ENCODE measurements at regions not wholly inside any gene's neighbourhood (a gene's known extent, or its start where the extent isn't known, plus 50 kb on each side); places are given as distances from the start of the nearest gene placed in this dataset.
A peak's percentile ranks its signal among the peaks of the same experiment; 100 is the strongest.

DNA sequence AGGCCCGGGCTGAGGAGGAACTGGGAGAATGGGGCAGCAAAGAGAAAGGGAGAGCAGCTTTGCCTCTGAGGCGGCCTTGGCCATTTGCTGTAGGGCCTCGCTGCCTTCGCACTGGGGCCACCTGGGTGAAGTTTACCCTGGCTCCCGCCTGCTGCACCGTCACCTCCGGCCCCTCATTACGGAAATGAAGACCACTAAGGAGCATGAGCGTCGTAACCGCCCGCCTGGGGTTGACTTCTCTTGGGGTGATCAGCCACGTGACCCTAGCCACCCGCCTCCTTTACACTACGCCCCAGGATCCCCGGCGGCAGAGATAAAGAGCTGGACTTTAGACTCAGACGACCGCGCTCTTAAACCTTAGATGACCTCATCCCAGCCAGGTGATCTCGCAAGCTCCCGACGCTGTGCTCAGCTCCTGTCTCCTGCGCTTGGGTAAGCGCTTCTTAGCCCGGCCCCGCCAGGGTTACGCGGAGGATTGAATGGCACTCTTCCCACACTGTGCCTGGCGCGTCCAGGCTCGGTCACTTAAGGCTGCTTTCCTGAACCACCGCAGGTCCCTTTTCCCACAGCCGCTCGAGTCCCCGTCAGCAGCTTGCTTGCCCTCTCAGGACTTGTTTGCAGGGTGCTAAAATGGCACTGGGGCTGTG, 107.9 kb upstream of the LARP1 start (continued):
- TF ChIP-seq, protein P1, sequence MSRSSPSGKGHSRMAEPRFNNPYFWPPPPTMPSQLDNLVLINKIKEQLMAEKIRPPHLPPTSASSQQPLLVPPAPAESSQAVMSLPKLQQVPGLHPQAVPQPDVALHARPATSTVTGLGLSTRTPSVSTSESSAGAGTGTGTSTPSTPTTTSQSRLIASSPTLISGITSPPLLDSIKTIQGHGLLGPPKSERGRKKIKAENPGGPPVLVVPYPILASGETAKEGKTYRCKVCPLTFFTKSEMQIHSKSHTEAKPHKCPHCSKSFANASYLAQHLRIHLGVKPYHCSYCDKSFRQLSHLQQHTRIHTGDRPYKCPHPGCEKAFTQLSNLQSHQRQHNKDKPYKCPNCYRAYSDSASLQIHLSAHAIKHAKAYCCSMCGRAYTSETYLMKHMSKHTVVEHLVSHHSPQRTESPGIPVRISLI (CRISPR knock-in tag; IDR thresholded peaks at IDR 0.05; ENCODE audit: borderline replicate concordance) = peak; percentile 70; the same call in 1 of the 2 replicates
- TF ChIP-seq, protein P2, sequence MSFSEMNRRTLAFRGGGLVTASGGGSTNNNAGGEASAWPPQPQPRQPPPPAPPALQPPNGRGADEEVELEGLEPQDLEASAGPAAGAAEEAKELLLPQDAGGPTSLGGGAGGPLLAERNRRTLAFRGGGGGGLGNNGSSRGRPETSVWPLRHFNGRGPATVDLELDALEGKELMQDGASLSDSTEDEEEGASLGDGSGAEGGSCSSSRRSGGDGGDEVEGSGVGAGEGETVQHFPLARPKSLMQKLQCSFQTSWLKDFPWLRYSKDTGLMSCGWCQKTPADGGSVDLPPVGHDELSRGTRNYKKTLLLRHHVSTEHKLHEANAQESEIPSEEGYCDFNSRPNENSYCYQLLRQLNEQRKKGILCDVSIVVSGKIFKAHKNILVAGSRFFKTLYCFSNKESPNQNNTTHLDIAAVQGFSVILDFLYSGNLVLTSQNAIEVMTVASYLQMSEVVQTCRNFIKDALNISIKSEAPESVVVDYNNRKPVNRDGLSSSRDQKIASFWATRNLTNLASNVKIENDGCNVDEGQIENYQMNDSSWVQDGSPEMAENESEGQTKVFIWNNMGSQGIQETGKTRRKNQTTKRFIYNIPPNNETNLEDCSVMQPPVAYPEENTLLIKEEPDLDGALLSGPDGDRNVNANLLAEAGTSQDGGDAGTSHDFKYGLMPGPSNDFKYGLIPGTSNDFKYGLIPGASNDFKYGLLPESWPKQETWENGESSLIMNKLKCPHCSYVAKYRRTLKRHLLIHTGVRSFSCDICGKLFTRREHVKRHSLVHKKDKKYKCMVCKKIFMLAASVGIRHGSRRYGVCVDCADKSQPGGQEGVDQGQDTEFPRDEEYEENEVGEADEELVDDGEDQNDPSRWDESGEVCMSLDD (CRISPR knock-in tag; IDR thresholded peaks at IDR 0.05; ENCODE audit: borderline replicate concordance) = peak; percentile 97; the same call in 1 of the 2 replicates
- TF ChIP-seq ZNF558 (CRISPR knock-in tag; IDR thresholded peaks at IDR 0.05; ENCODE audit: borderline replicate concordance) (0 out of 2 replicates have a peak, but pooled peaks have one; percentile 64), PCBP2 (optimal IDR thresholded peaks at IDR 0.05; ENCODE audit: low read depth, low read length, poor library complexity, severe bottlenecking) (no peak), FOSL2 (CRISPR knock-in tag; IDR thresholded peaks at IDR 0.05) (peak; percentile 75), ZNF260 (CRISPR knock-in tag; IDR thresholded peaks at IDR 0.05; ENCODE audit: borderline replicate concordance, low read depth) (no peak), RBFOX2 (IDR thresholded peaks at IDR 0.05; ENCODE audit: low read depth, low read length) (peak; percentile 46; the same call in 1 of the 2 replicates), TCF7 (IDR thresholded peaks at IDR 0.05; ENCODE audit: low read depth) (peak; percentile 86), NFIB (CRISPR knock-in tag; IDR thresholded peaks at IDR 0.05; ENCODE audit: borderline replicate concordance) (0 out of 2 replicates have a peak, but pooled peaks have one; percentile 18)
- TF ChIP-seq, protein P3, sequence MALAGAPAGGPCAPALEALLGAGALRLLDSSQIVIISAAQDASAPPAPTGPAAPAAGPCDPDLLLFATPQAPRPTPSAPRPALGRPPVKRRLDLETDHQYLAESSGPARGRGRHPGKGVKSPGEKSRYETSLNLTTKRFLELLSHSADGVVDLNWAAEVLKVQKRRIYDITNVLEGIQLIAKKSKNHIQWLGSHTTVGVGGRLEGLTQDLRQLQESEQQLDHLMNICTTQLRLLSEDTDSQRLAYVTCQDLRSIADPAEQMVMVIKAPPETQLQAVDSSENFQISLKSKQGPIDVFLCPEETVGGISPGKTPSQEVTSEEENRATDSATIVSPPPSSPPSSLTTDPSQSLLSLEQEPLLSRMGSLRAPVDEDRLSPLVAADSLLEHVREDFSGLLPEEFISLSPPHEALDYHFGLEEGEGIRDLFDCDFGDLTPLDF (CRISPR knock-in tag; IDR thresholded peaks at IDR 0.05) = peak; percentile 50
- TF ChIP-seq, protein P4, sequence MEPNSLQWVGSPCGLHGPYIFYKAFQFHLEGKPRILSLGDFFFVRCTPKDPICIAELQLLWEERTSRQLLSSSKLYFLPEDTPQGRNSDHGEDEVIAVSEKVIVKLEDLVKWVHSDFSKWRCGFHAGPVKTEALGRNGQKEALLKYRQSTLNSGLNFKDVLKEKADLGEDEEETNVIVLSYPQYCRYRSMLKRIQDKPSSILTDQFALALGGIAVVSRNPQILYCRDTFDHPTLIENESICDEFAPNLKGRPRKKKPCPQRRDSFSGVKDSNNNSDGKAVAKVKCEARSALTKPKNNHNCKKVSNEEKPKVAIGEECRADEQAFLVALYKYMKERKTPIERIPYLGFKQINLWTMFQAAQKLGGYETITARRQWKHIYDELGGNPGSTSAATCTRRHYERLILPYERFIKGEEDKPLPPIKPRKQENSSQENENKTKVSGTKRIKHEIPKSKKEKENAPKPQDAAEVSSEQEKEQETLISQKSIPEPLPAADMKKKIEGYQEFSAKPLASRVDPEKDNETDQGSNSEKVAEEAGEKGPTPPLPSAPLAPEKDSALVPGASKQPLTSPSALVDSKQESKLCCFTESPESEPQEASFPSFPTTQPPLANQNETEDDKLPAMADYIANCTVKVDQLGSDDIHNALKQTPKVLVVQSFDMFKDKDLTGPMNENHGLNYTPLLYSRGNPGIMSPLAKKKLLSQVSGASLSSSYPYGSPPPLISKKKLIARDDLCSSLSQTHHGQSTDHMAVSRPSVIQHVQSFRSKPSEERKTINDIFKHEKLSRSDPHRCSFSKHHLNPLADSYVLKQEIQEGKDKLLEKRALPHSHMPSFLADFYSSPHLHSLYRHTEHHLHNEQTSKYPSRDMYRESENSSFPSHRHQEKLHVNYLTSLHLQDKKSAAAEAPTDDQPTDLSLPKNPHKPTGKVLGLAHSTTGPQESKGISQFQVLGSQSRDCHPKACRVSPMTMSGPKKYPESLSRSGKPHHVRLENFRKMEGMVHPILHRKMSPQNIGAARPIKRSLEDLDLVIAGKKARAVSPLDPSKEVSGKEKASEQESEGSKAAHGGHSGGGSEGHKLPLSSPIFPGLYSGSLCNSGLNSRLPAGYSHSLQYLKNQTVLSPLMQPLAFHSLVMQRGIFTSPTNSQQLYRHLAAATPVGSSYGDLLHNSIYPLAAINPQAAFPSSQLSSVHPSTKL (CRISPR knock-in tag; IDR thresholded peaks at IDR 0.05) = peak; percentile 80
- TF ChIP-seq, protein P5, sequence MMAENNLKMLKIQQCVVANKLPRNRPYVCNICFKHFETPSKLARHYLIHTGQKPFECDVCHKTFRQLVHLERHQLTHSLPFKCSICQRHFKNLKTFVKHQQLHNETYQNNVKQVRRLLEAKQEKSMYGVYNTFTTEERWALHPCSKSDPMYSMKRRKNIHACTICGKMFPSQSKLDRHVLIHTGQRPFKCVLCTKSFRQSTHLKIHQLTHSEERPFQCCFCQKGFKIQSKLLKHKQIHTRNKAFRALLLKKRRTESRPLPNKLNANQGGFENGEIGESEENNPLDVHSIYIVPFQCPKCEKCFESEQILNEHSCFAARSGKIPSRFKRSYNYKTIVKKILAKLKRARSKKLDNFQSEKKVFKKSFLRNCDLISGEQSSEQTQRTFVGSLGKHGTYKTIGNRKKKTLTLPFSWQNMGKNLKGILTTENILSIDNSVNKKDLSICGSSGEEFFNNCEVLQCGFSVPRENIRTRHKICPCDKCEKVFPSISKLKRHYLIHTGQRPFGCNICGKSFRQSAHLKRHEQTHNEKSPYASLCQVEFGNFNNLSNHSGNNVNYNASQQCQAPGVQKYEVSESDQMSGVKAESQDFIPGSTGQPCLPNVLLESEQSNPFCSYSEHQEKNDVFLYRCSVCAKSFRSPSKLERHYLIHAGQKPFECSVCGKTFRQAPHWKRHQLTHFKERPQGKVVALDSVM (CRISPR knock-in tag; IDR thresholded peaks at IDR 0.05) = peak; percentile 44; the same call in 1 of the 2 replicates
- TF ChIP-seq, protein P6, sequence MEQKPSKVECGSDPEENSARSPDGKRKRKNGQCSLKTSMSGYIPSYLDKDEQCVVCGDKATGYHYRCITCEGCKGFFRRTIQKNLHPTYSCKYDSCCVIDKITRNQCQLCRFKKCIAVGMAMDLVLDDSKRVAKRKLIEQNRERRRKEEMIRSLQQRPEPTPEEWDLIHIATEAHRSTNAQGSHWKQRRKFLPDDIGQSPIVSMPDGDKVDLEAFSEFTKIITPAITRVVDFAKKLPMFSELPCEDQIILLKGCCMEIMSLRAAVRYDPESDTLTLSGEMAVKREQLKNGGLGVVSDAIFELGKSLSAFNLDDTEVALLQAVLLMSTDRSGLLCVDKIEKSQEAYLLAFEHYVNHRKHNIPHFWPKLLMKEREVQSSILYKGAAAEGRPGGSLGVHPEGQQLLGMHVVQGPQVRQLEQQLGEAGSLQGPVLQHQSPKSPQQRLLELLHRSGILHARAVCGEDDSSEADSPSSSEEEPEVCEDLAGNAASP (CRISPR knock-in tag; IDR thresholded peaks at IDR 0.05; ENCODE audit: borderline replicate concordance) = peak; percentile 97
